ENCODE measurements at regions not wholly inside any gene's neighbourhood (a gene's known extent, or its start where the extent isn't known, plus 50 kb on each side); places are given as distances from the start of the nearest gene placed in this dataset.

GRCh38 chr13:30110301-30111070 lies 196.9 kb downstream of the KATNAL1 start:
- no TSS peak for BruUV-seq (replicated peaks)
- dilution Hi-C loops (cut with MboI; ENCODE audit: extremely low pct_ligation_motif_present, low sequenced_read_pairs) (no loop called here), intact Hi-C loops (cut with micrococcal nuclease) (no loop called here)
- H3K79me2 ChIP-seq (ENCODE audit: control insufficient read depth, insufficient read depth, low read length): no peaks in the 10 kb centered on the region
- peaks cover 3% of the 10 kb centered on the region for H3K4me1 ChIP-seq (ENCODE audit: control insufficient read depth, extremely low read depth, insufficient read depth, low read length)
- ChIA-PET CTCF (interaction anchor here (0.8 to 8.4 kb wide), 9 partner anchors 13 to 603 kb away, joined by 3 to 504 read pairs (median 4); no protein-coding TSS in a partner anchor), POLR2A (no interaction called here)
- no peaks in the 10 kb centered on the region for H3K9me3 ChIP-seq (replicated peaks; ENCODE audit: control insufficient read depth, insufficient read depth, low read length)
- H3K27ac ChIP-seq (ENCODE audit: insufficient read depth, low read depth, low read length): no peak overlapping the region
- no peak overlapping the region for H3K4me3 ChIP-seq (replicated peaks in 1 of 3; ENCODE audit: insufficient read depth in 1 of 3, low read depth in 1 of 3, low read length in 3 of 3)
- H3K4me2 ChIP-seq (ENCODE audit: insufficient read depth, low read length): no peak overlapping the region
- no peak for DNase-seq (ENCODE audit: low read depth, low spot score)
- FAIRE-seq: no peak
- H3K9ac ChIP-seq (replicated peaks; ENCODE audit: extremely low read depth, insufficient read depth, low read length): no peak overlapping the region
- H4K20me1 ChIP-seq (replicated peaks; ENCODE audit: control insufficient read depth, extremely low read depth, insufficient read depth, low read length): no peaks in the 10 kb centered on the region
- no peak overlapping the region for H2AFZ ChIP-seq (ENCODE audit: low read depth, low read length)
- H3K36me3 ChIP-seq (ENCODE audit: control insufficient read depth in 2 of 2, extremely low read depth in 1 of 2, insufficient read depth in 2 of 2, low read length in 2 of 2): no peaks in the 10 kb centered on the region
- TF ChIP-seq EZH2 (IDR thresholded peaks at IDR 0.05; ENCODE audit: borderline replicate concordance, low read depth, low read length, severe bottlenecking) (no peak), MYC (IDR thresholded peaks at IDR 0.05; ENCODE audit: low read depth, low read length) (no peak), GATA2 (IDR thresholded peaks at IDR 0.05; ENCODE audit: insufficient read depth, insufficient read length, low read depth, low read length) (no peak), POLR2A (IDR thresholded peaks at IDR 0.05; ENCODE audit: low read depth, low read length) (no peak), JUN (IDR thresholded peaks at IDR 0.05; ENCODE audit: borderline replicate concordance, insufficient read depth, insufficient read length, low read depth) (no peak), MAX (IDR thresholded peaks at IDR 0.05; ENCODE audit: insufficient read depth, insufficient read length) (no peak)
- no peaks in the 10 kb centered on the region for H3K9me1 ChIP-seq (replicated peaks; ENCODE audit: control insufficient read depth, extremely low read depth, insufficient read depth, low read length)
- peaks cover 7 to 14% of the 10 kb centered on the region in 2 experiments for H3K27me3 ChIP-seq (ENCODE audit: control insufficient read depth in 2 of 2, insufficient read depth in 2 of 2, low read length in 2 of 2)

- DNase-seq (ENCODE audit: low read depth, low spot score) (no peak), FAIRE-seq (no peak)
- ChIA-PET CTCF (interaction anchor here (1.1 to 8.4 kb wide), 3 partner anchors 337 to 602 kb away, joined by 3 to 504 read pairs (median 5); no protein-coding TSS in a partner anchor), POLR2A (no interaction called here)
- Histone ChIP-seq H4K20me1 (replicated peaks; ENCODE audit: control insufficient read depth, extremely low read depth, insufficient read depth, low read length) (no peaks in the 10 kb centered on the region), H3K4me3 (replicated peaks in 1 of 3; ENCODE audit: insufficient read depth in 1 of 3, low read depth in 1 of 3, low read length in 3 of 3) (no peak overlapping the region), H3K79me2 (ENCODE audit: control insufficient read depth, insufficient read depth, low read length) (no peaks in the 10 kb centered on the region), H3K4me1 (ENCODE audit: control insufficient read depth, extremely low read depth, insufficient read depth, low read length) (peaks cover 3% of the 10 kb centered on the region), H3K9me3 (replicated peaks; ENCODE audit: control insufficient read depth, insufficient read depth, low read length) (no peaks in the 10 kb centered on the region), H3K4me2 (ENCODE audit: insufficient read depth, low read length) (no peak overlapping the region), H3K27ac (ENCODE audit: insufficient read depth, low read depth, low read length) (no peak overlapping the region), H3K9ac (replicated peaks; ENCODE audit: extremely low read depth, insufficient read depth, low read length) (no peak overlapping the region), H2AFZ (ENCODE audit: low read depth, low read length) (no peak overlapping the region), H3K27me3 (ENCODE audit: control insufficient read depth in 2 of 2, insufficient read depth in 2 of 2, low read length in 2 of 2) (peaks cover 7 to 16% of the 10 kb centered on the region in 2 experiments), H3K9me1 (replicated peaks; ENCODE audit: control insufficient read depth, extremely low read depth, insufficient read depth, low read length) (no peaks in the 10 kb centered on the region), H3K36me3 (ENCODE audit: control insufficient read depth in 2 of 2, extremely low read depth in 1 of 2, insufficient read depth in 2 of 2, low read length in 2 of 2) (no peaks in the 10 kb centered on the region)
- no peak for TF ChIP-seq FOS (IDR thresholded peaks at IDR 0.05; ENCODE audit: borderline replicate concordance, insufficient read depth, low read length)
- TF ChIP-seq MYC (IDR thresholded peaks at IDR 0.05; ENCODE audit: low read depth, low read length): no peak
- TF ChIP-seq EZH2 (IDR thresholded peaks at IDR 0.05; ENCODE audit: borderline replicate concordance, low read depth, low read length, severe bottlenecking): no peak
- no peak for TF ChIP-seq GATA2 (IDR thresholded peaks at IDR 0.05; ENCODE audit: insufficient read depth, insufficient read length, low read depth, low read length)
- no TSS peak for BruUV-seq (replicated peaks)
- intact Hi-C loops (cut with micrococcal nuclease) (no loop called here), dilution Hi-C loops (cut with MboI; ENCODE audit: extremely low pct_ligation_motif_present, low sequenced_read_pairs) (no loop called here)
These were observed 197.7 kb downstream of the KATNAL1 start for GRCh38 chr13:30109471-30110135.
